BLaER1 (cell line): ENCODE measurements at regions not wholly inside any gene's neighbourhood (a gene's known extent, or its start where the extent isn't known, plus 50 kb on each side); places are given as distances from the start of the nearest gene placed in this dataset.

Experiments
- H3K27ac ChIP-seq: shearing (Covaris generic); formaldehyde crosslinking; 2 replicates; pipeline ENCODE4 v1.8.1; 2022
- H3K27me3 ChIP-seq: shearing (Covaris generic); formaldehyde crosslinking; 2 replicates; pipeline ENCODE4 v1.8.1; 2022
- H3K36me3 ChIP-seq: shearing (Covaris generic); formaldehyde crosslinking; 2 replicates; pipeline ENCODE4 v1.8.1; 2022
- H3K4me1 ChIP-seq: shearing (Covaris generic); formaldehyde crosslinking; 2 replicates; pipeline ENCODE4 v1.8.1; 2022
- H3K4me2 ChIP-seq: shearing (Covaris generic); formaldehyde crosslinking; 2 replicates; pipeline ENCODE4 v1.8.1; 2022
- H3K4me3 ChIP-seq: shearing (Covaris generic); formaldehyde crosslinking; 2 replicates; pipeline ENCODE4 v1.8.1; 2022
- H3K9ac ChIP-seq: shearing (Covaris generic); formaldehyde crosslinking; 2 replicates; pipeline ENCODE4 v1.8.1; 2022
- H3K9me3 ChIP-seq: shearing (Covaris generic); formaldehyde crosslinking; 2 replicates; pipeline ENCODE4 v1.8.1; 2022
- H4K20me1 ChIP-seq: shearing (Covaris generic); formaldehyde crosslinking; 2 replicates; pipeline ENCODE4 v1.8.1; 2022
- Cebpa-rat ChIP-seq: shearing (Covaris generic); IDR thresholded peaks from 2 replicates; pipeline ENCODE4 v1.8.1; 2022

GRCh38 chr6:87995461-87995860 lies 52.2 kb upstream of the SPACA1 start:
- no peaks in the 10 kb centered on the region for H4K20me1 ChIP-seq
- no peak overlapping the region for H3K4me2 ChIP-seq
- no peak overlapping the region for H3K27ac ChIP-seq
- H3K36me3 ChIP-seq: no peaks in the 10 kb centered on the region
- TF ChIP-seq Cebpa-rat: no peak
- no peaks in the 10 kb centered on the region for H3K27me3 ChIP-seq
- no peak overlapping the region for H3K4me3 ChIP-seq
- H3K4me1 ChIP-seq: peaks cover 8% of the 10 kb centered on the region; the same call in 1 of the 2 replicates
- H3K9me3 ChIP-seq: no peaks in the 10 kb centered on the region
- H3K9ac ChIP-seq: no peak overlapping the region

GRCh38 chr6:87993356-87993755 lies 54.3 kb upstream of the SPACA1 start:
- Histone ChIP-seq H3K36me3 (no peaks in the 10 kb centered on the region), H4K20me1 (no peaks in the 10 kb centered on the region), H3K9ac (no peak overlapping the region), H3K27ac (no peak overlapping the region), H3K9me3 (no peaks in the 10 kb centered on the region), H3K4me2 (no peak overlapping the region), H3K4me1 (peaks cover 5% of the 10 kb centered on the region; the same call in 1 of the 2 replicates), H3K4me3 (no peak overlapping the region), H3K27me3 (no peaks in the 10 kb centered on the region)
- no peak for TF ChIP-seq Cebpa-rat

GRCh38 chr6:87990871-87991270 lies 56.8 kb upstream of the SPACA1 start:
- H3K9ac ChIP-seq: no peak overlapping the region
- TF ChIP-seq Cebpa-rat: no peak

DNA sequence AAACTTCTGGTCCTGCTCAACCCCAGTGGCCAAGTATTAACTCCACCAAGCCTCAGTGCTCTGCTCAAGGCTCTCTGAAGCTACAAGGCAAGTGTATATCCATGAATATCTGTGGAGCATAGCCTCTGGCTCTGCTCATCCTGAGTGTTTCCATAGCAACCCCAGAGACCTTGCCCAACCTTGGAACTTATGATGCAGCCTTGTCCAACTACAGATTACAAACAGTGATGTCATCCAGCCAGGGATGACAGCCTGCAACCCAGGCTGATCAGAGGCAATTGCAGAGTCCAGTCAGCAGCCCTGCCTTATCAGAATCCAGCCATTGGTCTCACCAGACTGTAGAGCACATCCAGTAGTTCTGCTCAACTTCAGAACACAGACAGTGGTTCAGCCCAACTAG lies 65.5 kb upstream of the SPACA1 start:
- no peak overlapping the region for H3K27ac ChIP-seq
- no peaks in the 10 kb centered on the region for H3K27me3 ChIP-seq
- H3K4me1 ChIP-seq: no peaks in the 10 kb centered on the region
- H3K4me3 ChIP-seq: no peak overlapping the region
- no peaks in the 10 kb centered on the region for H3K36me3 ChIP-seq
- no peak overlapping the region for H3K4me2 ChIP-seq
- H4K20me1 ChIP-seq: no peaks in the 10 kb centered on the region
- H3K9ac ChIP-seq: no peak overlapping the region
- TF ChIP-seq Cebpa-rat: no peak
- no peaks in the 10 kb centered on the region for H3K9me3 ChIP-seq

More at GRCh38 chr6:87990871-87991270, 56.8 kb upstream of the SPACA1 start:
- Histone ChIP-seq H3K4me3 (no peak overlapping the region), H3K9me3 (no peaks in the 10 kb centered on the region), H3K27me3 (no peaks in the 10 kb centered on the region), H3K4me2 (no peak overlapping the region), H4K20me1 (no peaks in the 10 kb centered on the region), H3K36me3 (no peaks in the 10 kb centered on the region), H3K27ac (no peak overlapping the region), H3K4me1 (no peaks in the 10 kb centered on the region)

DNA sequence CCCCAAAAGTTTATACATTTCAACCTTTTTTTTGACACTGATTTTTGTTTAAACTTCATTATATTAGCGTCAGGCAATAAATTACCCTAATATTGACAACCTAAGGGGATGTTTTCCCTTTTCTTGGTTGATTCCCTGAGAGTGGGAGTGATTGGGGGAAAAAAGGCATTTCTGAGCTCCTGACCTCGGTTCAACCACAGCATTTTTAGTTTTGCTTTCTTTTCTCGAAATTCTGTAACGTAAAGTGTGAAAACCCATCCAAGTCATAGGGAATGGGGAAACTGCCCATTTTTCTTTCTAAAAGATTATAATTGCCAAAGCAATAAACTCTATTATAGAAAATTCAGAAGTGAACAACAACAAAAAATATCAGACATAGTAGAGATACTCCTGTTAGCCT lies 67.9 kb upstream of the SPACA1 start:
- H4K20me1 ChIP-seq: no peaks in the 10 kb centered on the region
- no peaks in the 10 kb centered on the region for H3K36me3 ChIP-seq
- no peak overlapping the region for H3K9ac ChIP-seq
- H3K27ac ChIP-seq: no peak overlapping the region
- TF ChIP-seq Cebpa-rat: no peak
- H3K4me3 ChIP-seq: no peak overlapping the region
- no peak overlapping the region for H3K4me2 ChIP-seq
- H3K4me1 ChIP-seq: no peaks in the 10 kb centered on the region
- H3K27me3 ChIP-seq: no peaks in the 10 kb centered on the region
- no peaks in the 10 kb centered on the region for H3K9me3 ChIP-seq

DNA sequence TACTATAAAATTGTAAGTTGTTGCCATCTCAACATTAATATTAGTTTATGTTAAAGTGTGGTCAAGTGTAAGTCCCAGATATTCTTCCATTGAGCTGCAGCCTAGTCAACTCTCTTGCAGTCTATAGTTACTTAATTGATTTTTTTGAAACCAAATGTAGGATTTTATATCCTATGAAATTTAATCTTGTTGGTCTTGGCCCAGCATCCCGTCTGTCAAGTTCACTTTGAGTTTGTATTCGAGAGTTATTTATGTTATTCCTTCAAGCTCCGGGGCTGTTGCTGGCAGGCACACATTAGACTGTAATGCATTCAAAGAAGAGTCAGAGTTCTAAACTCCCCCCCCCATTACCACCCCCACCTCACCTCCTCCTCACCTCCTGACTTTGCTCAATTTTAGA lies 71.0 kb upstream of the SPACA1 start:
- H3K9ac ChIP-seq: no peak overlapping the region
- H3K4me3 ChIP-seq: no peak overlapping the region
- H3K4me1 ChIP-seq: no peaks in the 10 kb centered on the region
- H3K9me3 ChIP-seq: no peaks in the 10 kb centered on the region
- H4K20me1 ChIP-seq: no peaks in the 10 kb centered on the region
- H3K4me2 ChIP-seq: no peak overlapping the region
- H3K27ac ChIP-seq: no peak overlapping the region
- H3K36me3 ChIP-seq: no peaks in the 10 kb centered on the region
- TF ChIP-seq Cebpa-rat: no peak
- H3K27me3 ChIP-seq: no peaks in the 10 kb centered on the region

GRCh38 chr6:87975561-87975960 lies 72.1 kb upstream of the SPACA1 start:
- TF ChIP-seq Cebpa-rat: no peak
- Histone ChIP-seq H3K36me3 (no peaks in the 10 kb centered on the region), H3K9ac (no peak overlapping the region)

GRCh38 chr6:87972279-87972678 lies 75.4 kb upstream of the SPACA1 start:
- H3K4me3 ChIP-seq: no peak overlapping the region
- no peak overlapping the region for H3K4me2 ChIP-seq
- no peak overlapping the region for H3K9ac ChIP-seq
- H3K27me3 ChIP-seq: no peaks in the 10 kb centered on the region
- H3K36me3 ChIP-seq: no peaks in the 10 kb centered on the region
- TF ChIP-seq Cebpa-rat: no peak
- no peaks in the 10 kb centered on the region for H3K9me3 ChIP-seq
- H3K4me1 ChIP-seq: no peaks in the 10 kb centered on the region
- no peak overlapping the region for H3K27ac ChIP-seq
- H4K20me1 ChIP-seq: no peaks in the 10 kb centered on the region

More at GRCh38 chr6:87975561-87975960, 72.1 kb upstream of the SPACA1 start:
- no peaks in the 10 kb centered on the region for H3K4me1 ChIP-seq
- no peak overlapping the region for H3K4me2 ChIP-seq
- H3K27ac ChIP-seq: no peak overlapping the region
- H4K20me1 ChIP-seq: no peaks in the 10 kb centered on the region
- no peaks in the 10 kb centered on the region for H3K27me3 ChIP-seq
- no peaks in the 10 kb centered on the region for H3K9me3 ChIP-seq
- no peak overlapping the region for H3K4me3 ChIP-seq

- H3K4me3 ChIP-seq: no peak overlapping the region
- no peaks in the 10 kb centered on the region for H3K9me3 ChIP-seq
- H3K36me3 ChIP-seq: no peaks in the 10 kb centered on the region
- H3K9ac ChIP-seq: no peak overlapping the region
- no peak overlapping the region for H3K4me2 ChIP-seq
- no peak for TF ChIP-seq Cebpa-rat
- H3K27ac ChIP-seq: no peak overlapping the region
- no peaks in the 10 kb centered on the region for H3K27me3 ChIP-seq
- H4K20me1 ChIP-seq: no peaks in the 10 kb centered on the region
- no peaks in the 10 kb centered on the region for H3K4me1 ChIP-seq
Measured at GRCh38 chr6:87971605-87972262, 75.9 kb upstream of the SPACA1 start.

GRCh38 chr6:87968435-87969278 lies 79.0 kb upstream of the SPACA1 start:
- Histone ChIP-seq H3K4me3 (no peak overlapping the region), H3K4me1 (no peaks in the 10 kb centered on the region), H3K27ac (no peak overlapping the region), H3K4me2 (no peak overlapping the region), H3K36me3 (no peaks in the 10 kb centered on the region), H3K9me3 (0 out of 2 replicates have a peak, but pooled peaks cover 6% of the 10 kb centered on the region), H4K20me1 (no peaks in the 10 kb centered on the region), H3K9ac (no peak overlapping the region), H3K27me3 (no peaks in the 10 kb centered on the region)
- TF ChIP-seq Cebpa-rat: no peak
